OCI-LY3 (cell line): ENCODE measurements at regions not wholly inside any gene's neighbourhood (a gene's known extent, or its start where the extent isn't known, plus 50 kb on each side); places are given as distances from the start of the nearest gene placed in this dataset.

Experiments used
- H2AFZ ChIP-seq: fragments of 200-600, 300-600 bp; shearing (Covaris generic); 2 replicates; pipeline ENCODE4 v1.6.0; 2014; ENCODE audit warnings: antibody characterized with exemption, low read depth, low read length
- H3K27ac ChIP-seq: fragments of 200-600, 300-600 bp; sonication (generic); 2 replicates; pipeline ENCODE4 v1.5.1; 2014; ENCODE audit warnings: mild to moderate bottlenecking, low read length, moderate library complexity, mixed read lengths
- H3K27me3 ChIP-seq: fragments of 200-600, 300-600 bp; sonication (generic); 2 replicates; pipeline ENCODE4 v1.6.1; 2014; ENCODE audit warnings: low read depth, low read length, mixed read lengths
- H3K36me3 ChIP-seq: fragments of 200-600, 300-600 bp; sonication (generic); replicated peaks from 2 replicates; pipeline ENCODE3; 2014; ENCODE audit warnings: low read depth, low read length, mixed read lengths
- H3K4me1 ChIP-seq: fragments of 300-600, 200-600 bp; sonication (generic); 2 replicates; pipeline ENCODE4 v1.6.1; 2014; ENCODE audit warnings: low read length, mixed read lengths
- H3K4me2 ChIP-seq: fragments of 200-600, 300-600 bp; sonication (generic); 2 replicates; pipeline ENCODE4 v1.6.1; 2014; ENCODE audit warnings: low read length, mixed read lengths
- H3K4me3 ChIP-seq: fragments of 300-600, 200-600 bp; sonication (generic); 2 replicates; pipeline ENCODE4 v1.5.1; 2014; ENCODE audit warnings: antibody characterized with exemption, mild to moderate bottlenecking, low read length, moderate library complexity
- H3K79me2 ChIP-seq: fragments of 300-600, 200-600 bp; shearing (Covaris generic); 2 replicates; pipeline ENCODE4 v1.6.1; 2014; ENCODE audit warnings: mild to moderate bottlenecking, low read length, mixed read lengths
- H3K9ac ChIP-seq: fragments of 300-600, 200-600 bp; shearing (Covaris generic); 2 replicates; pipeline ENCODE4 v1.6.0; 2014; ENCODE audit warnings: mild to moderate bottlenecking, low read length, moderate library complexity
- H3K9me3 ChIP-seq: fragments of 200-600, 300-600 bp; shearing (Covaris generic); 2 replicates; pipeline ENCODE4 v1.6.1; 2014; ENCODE audit warnings: low read length, mixed read lengths; ENCODE audit not compliant: insufficient read depth
- H4K20me1 ChIP-seq: fragments of 200-600, 300-600 bp; sonication (generic); 2 replicates; pipeline ENCODE4 v1.6.1; 2016; ENCODE audit warnings: low read length, mixed read lengths; ENCODE audit not compliant: insufficient read depth
- EZH2phosphoT487 ChIP-seq: fragments of 200-600 bp; shearing (Covaris generic); IDR thresholded peaks from 2 replicates; pipeline ENCODE4 v1.6.1; 2018; ENCODE audit warnings: antibody characterized with exemption, mixed run types, low read depth
- TF ChIP-seq, protein P1 (sequence below): fragments of 200-600, 300-600 bp; sonication (generic); IDR thresholded peaks from 2 replicates; pipeline ENCODE4 v1.5.1; 2014; ENCODE audit warnings: antibody characterized with exemption, low read length, low read depth

DNA sequence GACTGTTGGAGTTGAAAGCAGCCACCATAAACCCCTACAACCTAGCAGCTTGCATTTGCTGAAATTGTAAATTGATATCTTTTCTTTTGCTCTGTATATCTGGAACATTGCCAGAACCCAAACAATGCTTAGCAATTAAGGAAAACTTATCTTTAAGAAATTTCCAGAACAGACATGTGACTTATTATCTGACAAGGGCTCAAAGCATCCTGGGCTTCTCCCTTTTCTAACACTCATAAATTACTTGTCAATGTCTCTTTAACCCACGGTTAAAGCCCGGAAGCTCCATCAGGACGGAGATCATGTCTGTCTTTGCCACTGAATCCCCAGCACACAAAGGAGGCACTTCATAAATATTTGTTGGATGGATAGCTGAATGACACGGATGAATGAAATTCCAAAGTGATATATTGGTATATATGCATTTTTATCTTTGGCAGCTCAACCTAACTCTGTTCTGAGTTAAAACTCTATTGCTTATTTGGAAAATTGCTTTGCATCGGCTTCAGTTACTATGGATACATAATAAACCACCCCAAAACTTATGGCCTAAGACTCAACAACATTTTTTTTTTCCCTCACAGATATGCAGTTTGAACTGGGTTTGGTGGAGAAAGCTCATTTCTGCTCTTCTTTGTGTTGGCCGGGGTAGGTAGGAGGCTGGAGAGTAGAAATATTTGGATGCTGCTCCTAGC lies 103.1 kb upstream of the CLINT1 start:
- no peaks in the 10 kb centered on the region for H3K27me3 ChIP-seq
- H3K79me2 ChIP-seq, result no peaks in the 10 kb centered on the region
- no peaks in the 10 kb centered on the region for H4K20me1 ChIP-seq
- TF ChIP-seq, protein P1, sequence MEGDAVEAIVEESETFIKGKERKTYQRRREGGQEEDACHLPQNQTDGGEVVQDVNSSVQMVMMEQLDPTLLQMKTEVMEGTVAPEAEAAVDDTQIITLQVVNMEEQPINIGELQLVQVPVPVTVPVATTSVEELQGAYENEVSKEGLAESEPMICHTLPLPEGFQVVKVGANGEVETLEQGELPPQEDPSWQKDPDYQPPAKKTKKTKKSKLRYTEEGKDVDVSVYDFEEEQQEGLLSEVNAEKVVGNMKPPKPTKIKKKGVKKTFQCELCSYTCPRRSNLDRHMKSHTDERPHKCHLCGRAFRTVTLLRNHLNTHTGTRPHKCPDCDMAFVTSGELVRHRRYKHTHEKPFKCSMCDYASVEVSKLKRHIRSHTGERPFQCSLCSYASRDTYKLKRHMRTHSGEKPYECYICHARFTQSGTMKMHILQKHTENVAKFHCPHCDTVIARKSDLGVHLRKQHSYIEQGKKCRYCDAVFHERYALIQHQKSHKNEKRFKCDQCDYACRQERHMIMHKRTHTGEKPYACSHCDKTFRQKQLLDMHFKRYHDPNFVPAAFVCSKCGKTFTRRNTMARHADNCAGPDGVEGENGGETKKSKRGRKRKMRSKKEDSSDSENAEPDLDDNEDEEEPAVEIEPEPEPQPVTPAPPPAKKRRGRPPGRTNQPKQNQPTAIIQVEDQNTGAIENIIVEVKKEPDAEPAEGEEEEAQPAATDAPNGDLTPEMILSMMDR, result no peak
- TF ChIP-seq EZH2phosphoT487, result no peak
- H3K9ac ChIP-seq, result no peak overlapping the region
- H3K4me2 ChIP-seq, result no peak overlapping the region
- no peak overlapping the region for H3K27ac ChIP-seq
- no peaks in the 10 kb centered on the region for H3K9me3 ChIP-seq
- no peak overlapping the region for H3K4me3 ChIP-seq
- H3K4me1 ChIP-seq, result no peaks in the 10 kb centered on the region
- no peaks in the 10 kb centered on the region for H3K36me3 ChIP-seq
- no peak overlapping the region for H2AFZ ChIP-seq

DNA sequence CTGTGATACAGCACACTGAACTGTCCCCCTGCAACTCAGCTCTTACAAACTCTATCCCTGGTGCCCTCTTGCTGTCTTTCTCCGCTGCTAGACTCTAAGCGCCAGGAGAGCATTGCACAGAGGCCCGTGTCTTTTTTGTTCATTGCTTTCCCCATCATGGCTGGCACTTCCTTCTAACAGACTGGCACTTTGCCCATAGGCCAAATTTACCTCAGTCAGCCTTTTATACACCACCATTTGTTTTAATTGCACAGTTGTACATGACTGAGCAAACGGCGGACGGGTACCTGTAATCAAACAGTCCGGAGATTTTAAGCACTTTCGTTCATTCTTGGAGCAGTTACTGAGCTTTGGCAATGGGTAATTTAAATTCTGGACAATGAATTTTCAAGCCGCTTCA lies 102.2 kb upstream of the CLINT1 start:
- H3K9me3 ChIP-seq, result no peaks in the 10 kb centered on the region
- no peaks in the 10 kb centered on the region for H4K20me1 ChIP-seq
- no peaks in the 10 kb centered on the region for H3K27me3 ChIP-seq
- no peak overlapping the region for H3K27ac ChIP-seq
- H3K9ac ChIP-seq, result no peak overlapping the region
- no peaks in the 10 kb centered on the region for H3K79me2 ChIP-seq
- no peak overlapping the region for H2AFZ ChIP-seq
- no peaks in the 10 kb centered on the region for H3K36me3 ChIP-seq
- H3K4me2 ChIP-seq, result no peak overlapping the region
- peaks cover 7% of the 10 kb centered on the region for H3K4me1 ChIP-seq
- TF ChIP-seq EZH2phosphoT487, result no peak
- no peak overlapping the region for H3K4me3 ChIP-seq

DNA sequence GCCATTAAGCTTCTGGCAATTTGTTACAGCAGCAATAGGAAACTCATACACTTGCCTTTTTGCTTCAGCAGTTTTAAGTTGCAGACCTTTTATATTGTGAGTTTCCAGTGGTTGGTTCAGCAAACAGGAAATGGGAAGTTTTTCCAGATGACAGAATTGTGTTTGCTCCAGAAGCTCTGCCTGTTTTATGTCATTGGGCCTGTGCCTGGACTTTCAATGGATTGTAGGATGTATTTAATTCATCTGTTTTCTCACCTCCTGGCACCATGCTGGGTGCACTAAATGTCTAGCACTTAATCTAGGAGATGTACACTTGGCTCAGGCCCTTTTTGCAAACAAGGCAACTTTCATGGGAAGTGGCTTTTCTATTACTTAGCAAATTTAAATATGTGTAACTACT lies 100.4 kb upstream of the CLINT1 start:
- Histone ChIP-seq H3K27ac (no peak overlapping the region), H3K4me3 (no peak overlapping the region), H3K4me2 (no peak overlapping the region), H4K20me1 (no peaks in the 10 kb centered on the region), H3K4me1 (peaks cover 7% of the 10 kb centered on the region), H2AFZ (no peak overlapping the region), H3K27me3 (no peaks in the 10 kb centered on the region), H3K9ac (no peak overlapping the region), H3K36me3 (no peaks in the 10 kb centered on the region), H3K79me2 (no peaks in the 10 kb centered on the region), H3K9me3 (no peaks in the 10 kb centered on the region)
- TF ChIP-seq EZH2phosphoT487, result no peak
- TF ChIP-seq, protein P1, result no peak

DNA sequence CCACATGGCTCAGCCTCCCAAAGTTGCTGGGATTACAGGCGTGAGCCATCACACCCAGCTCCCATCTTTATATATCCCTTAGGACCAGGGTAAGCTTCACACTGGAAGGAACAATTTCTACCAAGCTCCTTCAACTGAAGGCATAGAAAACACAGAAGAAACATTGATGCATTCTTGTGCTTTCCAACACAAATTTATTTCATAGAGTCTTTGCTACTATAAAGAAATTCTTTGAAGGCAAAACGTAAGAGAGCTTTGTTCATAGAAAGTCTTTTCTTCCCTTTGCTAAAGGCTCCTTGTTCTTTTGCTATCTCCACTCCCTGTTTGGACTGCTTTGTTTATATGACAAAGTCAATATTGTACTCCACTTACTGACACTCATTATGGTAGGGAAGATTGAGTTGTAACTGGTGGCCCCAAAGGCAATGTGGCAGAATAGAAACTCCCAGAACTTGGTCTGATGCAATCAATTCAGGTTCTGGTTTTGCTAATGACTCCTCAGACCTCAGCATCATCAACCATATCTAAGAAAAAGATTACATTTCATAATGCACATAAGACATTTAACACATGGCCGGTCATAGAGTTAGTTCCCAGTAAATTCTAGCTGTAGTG lies 97.4 kb upstream of the CLINT1 start:
- no peak for TF ChIP-seq EZH2phosphoT487
- TF ChIP-seq, protein P1, result no peak
- no peak overlapping the region for H3K27ac ChIP-seq
- no peak overlapping the region for H3K9ac ChIP-seq
- H4K20me1 ChIP-seq, result no peaks in the 10 kb centered on the region
- no peaks in the 10 kb centered on the region for H3K9me3 ChIP-seq
- no peak overlapping the region for H3K4me2 ChIP-seq
- no peaks in the 10 kb centered on the region for H3K36me3 ChIP-seq
- H3K4me3 ChIP-seq, result no peak overlapping the region
- H2AFZ ChIP-seq, result no peak overlapping the region
- peaks cover 14% of the 10 kb centered on the region for H3K4me1 ChIP-seq
- H3K79me2 ChIP-seq, result no peaks in the 10 kb centered on the region
- no peaks in the 10 kb centered on the region for H3K27me3 ChIP-seq
